Choroid plexus epithelial cell (primary cell): ENCODE measurements at regions not wholly inside any gene's neighbourhood (a gene's known extent, or its start where the extent isn't known, plus 50 kb on each side); places are given as distances from the start of the nearest gene placed in this dataset.

Source experiments
- DNase-seq: peaks from one replicate; pipeline ENCODE4 v3.0.0-alpha.2; 2010; ENCODE audit warnings: low read depth
- H3K4me3 ChIP-seq: 2 replicates; pipeline ENCODE4 v1.5.1; 2011; ENCODE audit warnings: low read depth, mild to moderate bottlenecking, control low read depth, low read length, moderate library complexity
- CTCF ChIP-seq: conservative IDR thresholded peaks from 2 replicates; pipeline ENCODE4 v1.5.1; 2011; ENCODE audit warnings: low read depth, mild to moderate bottlenecking, control low read depth, inconsistent platforms, low read length, moderate library complexity

GRCh38 chr10:130894471-130894870, 417.1 kb downstream of the TCERG1L start:
- TF ChIP-seq CTCF: no peak
- no peak overlapping the region for H3K4me3 ChIP-seq
- no peak for DNase-seq

- H3K4me3 ChIP-seq: no peak overlapping the region
- TF ChIP-seq CTCF: no peak
- DNase-seq: no peak
Measured at GRCh38 chr10:130895161-130895560, 416.4 kb downstream of the TCERG1L start.

GRCh38 chr10:130897815-130898214, 413.7 kb downstream of the TCERG1L start:
- no peak for TF ChIP-seq CTCF
- DNase-seq: no peak
- H3K4me3 ChIP-seq: no peak overlapping the region

- TF ChIP-seq CTCF: no peak
- no peak overlapping the region for H3K4me3 ChIP-seq
- DNase-seq: no peak
Measured at GRCh38 chr10:130898381-130898780, 413.1 kb downstream of the TCERG1L start.

- no peak for TF ChIP-seq CTCF
- no peak overlapping the region for H3K4me3 ChIP-seq
- DNase-seq: no peak
Measured at GRCh38 chr10:130899856-130900255, 411.7 kb downstream of the TCERG1L start.

GRCh38 chr10:130900441-130901160, 410.9 kb downstream of the TCERG1L start:
- no peak overlapping the region for H3K4me3 ChIP-seq
- DNase-seq: no peak
- no peak for TF ChIP-seq CTCF
